ENCODE measurements at regions not wholly inside any gene's neighbourhood (a gene's known extent, or its start where the extent isn't known, plus 50 kb on each side); places are given as distances from the start of the nearest gene placed in this dataset.

DNA sequence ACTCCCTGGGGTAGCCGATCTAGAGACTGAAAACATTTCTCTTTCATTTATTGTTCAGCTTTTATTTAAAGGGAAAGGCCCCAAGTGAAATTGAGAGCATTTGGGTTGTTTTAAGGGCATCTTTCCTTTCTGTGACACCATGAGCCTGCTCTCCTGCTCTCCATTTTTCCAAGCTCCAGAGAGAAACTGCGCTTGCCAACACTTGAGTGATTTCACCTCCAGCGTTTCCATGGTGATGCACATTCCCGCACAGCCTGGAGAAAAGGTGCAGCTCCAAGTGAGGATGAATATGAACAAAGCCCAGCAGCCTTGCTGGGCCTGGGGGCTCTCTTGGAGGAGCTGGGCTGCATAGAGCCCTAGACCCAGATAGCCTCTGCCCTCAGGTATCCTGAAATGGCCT is 159.2 kb upstream of the PPP2R3A start:
- no peak for DNase-seq

DNA sequence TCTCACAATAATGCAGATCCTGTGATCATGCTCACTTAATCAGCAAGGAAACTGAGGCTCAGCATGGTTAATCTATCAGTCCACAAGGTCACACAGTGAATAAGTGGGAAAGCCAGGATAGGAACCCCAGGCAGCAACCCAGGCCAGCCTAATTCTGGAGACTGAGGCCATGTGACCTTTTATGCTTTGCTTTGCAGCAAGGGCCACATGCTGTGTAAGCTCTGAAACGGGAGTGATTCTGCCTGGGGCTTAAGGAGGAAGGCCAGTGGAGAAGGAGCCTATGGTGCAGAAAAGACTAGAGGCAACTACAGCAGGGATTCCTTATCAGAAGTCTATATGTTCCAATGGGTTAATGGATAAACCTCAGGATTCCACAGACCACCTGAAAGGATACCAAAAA is 157.6 kb upstream of the PPP2R3A start:
- no peak for DNase-seq

DNA sequence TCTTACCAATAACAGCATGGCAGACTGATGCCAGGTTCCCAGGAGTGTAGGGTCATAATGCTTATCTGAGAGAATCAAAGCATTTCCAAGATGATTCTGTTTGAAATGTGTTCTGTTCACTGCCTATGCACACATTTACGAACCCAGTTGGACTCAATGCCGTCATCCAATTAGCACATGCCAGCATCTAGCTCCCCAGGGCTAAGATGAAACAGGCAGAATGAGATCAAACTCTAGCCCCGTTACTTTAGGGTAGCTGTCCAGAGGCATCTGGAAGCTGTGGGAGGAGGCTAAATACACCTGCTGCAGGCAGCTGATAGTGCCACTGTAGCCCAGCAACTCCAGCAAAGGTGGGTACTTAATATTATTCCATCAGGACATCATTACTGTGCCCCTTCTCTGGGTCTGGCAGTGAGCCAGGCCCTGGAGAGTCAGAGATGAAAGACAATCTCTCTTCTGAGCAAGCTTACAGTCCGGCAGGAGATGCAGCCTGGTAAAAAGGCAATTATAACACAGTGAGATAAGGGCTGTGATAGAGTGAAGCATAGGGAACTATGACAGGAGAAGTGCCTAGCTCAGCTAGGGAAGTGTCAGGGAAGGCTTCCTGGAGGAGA is 156.4 kb upstream of the PPP2R3A start:
- DNase-seq, result no peak

- no peak for DNase-seq
These were observed 153.9 kb upstream of the PPP2R3A start for GRCh38 chr3:135811651-135812050.

DNA sequence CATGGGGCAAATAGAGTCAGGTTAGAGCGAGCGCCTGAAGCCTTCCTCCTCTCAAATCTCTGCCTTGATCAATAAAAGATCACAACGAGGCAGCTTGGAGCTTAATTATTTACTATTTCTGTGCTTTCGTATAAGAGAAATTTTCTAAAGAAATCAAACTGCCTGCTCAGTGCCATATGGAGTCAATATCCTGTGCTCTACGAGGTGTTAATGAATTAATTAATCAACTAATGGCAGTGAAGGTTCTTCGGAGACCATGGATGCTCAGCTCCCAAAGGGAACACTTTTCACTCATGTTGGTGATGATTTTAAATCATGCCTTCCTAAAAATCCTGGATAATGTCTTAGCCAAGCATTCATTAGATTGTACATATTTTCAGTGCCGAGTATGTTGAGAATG is 153.5 kb upstream of the PPP2R3A start:
- DNase-seq, result no peak

GRCh38 chr3:135834465-135834864 is 131.1 kb upstream of the PPP2R3A start:
- no peak for DNase-seq

- no peak for DNase-seq
These were observed 127.4 kb upstream of the PPP2R3A start for GRCh38 chr3:135837977-135838631.

DNA sequence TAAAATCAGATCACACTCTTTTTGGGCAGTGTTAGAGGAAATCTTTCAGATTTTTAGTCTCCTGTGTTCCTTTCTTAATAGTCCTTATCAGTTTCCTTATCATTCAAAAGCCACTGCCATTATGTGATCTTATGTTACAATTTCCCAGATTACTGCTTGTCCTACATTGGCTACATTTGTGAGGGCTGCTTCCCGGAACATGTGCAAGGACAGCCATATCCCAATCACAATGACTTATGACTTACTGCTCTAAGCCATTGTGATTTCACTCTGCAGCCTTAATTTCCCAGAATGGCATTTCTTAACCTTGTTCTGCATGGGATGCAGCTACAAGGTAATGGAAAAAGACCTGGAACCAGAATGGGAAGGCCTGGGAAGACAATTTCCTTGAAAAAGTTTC is 125.1 kb upstream of the PPP2R3A start:
- no peak for DNase-seq

DNA sequence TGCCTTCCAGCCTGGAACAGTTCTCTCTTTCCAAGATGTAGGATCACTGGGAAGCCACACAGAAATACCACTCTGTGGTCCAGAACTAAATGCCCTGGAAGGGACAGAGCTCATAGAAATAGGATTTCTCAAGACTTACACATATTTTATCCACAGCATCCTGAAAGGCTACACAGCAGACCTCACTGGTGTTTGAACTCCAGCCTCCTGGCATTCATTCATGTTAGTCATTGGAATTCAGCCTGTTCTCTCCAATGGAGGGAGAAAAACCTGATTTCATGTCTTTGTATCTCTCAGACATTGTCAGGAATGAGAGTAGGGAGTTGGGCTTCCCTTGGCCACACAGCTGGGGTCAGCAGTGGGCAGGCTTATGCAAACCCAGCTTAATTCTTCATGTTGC is 121.1 kb upstream of the PPP2R3A start:
- DNase-seq, result no peak

DNA sequence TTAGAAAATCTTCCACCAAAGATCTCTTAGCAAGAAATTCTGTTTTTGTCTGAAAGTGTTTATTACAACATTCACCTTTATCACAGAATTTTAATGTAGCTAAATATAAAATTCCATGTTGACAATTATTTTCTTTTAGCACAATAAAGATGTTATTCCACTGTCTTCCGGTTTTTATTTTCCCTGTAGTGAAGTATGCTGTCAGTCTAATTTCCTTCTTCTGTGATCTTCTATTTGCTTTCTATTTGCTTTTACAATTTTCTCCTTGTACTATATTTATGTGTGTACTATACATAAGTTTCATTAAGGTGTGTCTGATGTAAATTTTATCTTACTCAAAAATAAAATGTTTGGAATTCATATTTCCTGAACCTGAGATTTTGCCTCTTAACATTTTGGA is 117.5 kb upstream of the PPP2R3A start:
- DNase-seq, result no peak

- DNase-seq, result no peak
These were observed 115.7 kb upstream of the PPP2R3A start for GRCh38 chr3:135849827-135850226.

DNA sequence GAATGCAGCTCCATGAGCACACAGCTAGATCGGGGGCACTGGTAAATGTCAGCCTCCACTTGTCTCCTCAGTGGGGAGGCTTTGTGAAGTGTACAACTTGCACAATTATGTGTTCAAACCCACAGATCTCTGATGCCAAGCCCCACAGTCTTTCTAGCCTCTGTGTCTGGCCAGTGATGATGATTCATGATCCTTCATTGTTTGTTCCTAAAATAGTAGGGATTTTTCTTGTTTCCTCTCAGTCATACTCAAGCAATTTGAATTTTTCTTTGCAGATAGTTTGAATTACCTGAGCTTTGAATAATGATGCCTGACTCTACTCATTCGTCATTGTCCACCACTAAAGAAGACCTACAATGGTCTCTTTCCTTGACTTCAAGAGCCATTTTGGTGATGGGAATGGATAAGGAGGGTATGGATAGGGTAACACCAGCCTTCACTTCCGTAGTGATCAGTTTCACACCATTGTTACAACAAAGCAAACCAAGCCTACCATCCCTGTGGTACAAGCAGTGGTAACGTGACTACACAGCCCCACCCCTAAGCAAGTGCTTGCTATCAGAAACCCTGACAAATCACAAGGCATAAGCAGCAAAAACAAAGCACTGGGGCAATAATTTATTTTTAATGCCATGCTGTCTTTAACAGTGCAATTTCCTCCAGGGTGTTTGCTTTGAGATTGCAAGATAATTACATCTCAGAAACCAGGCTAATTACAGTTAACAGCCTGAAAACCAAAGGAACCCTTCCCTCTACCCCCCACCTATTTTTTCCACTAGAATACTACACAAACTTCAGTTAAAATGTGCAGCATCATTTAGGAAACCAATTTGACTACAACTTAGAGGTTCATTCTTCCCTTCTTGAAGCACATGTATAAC is 114.1 kb upstream of the PPP2R3A start:
- no peak for DNase-seq

- DNase-seq, result no peak
These were observed 111.5 kb upstream of the PPP2R3A start for GRCh38 chr3:135853981-135854380.

DNA sequence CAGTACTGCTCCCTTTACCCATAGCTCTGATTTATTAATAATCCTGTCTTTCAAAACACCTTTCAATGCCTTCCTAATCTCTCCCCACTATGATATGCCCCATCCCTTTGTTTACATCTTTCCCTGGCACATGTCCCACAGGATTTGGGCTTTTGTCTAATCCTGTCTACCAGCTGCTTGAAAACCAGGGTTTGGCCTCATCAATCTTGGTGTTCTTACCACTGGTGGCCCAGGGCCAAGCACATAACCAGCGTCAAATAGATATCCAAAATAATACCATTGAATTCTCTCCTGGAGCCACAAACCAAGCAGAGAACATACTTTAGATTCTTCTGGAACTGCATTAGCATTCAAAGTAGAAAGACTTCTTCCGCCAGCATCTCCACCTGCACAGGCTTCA is 104.8 kb upstream of the PPP2R3A start:
- no peak for DNase-seq

GRCh38 chr3:135862361-135862760 is 103.2 kb upstream of the PPP2R3A start:
- DNase-seq, result no peak

- DNase-seq, result no peak
These were observed 101.5 kb upstream of the PPP2R3A start for GRCh38 chr3:135864060-135864459.

- DNase-seq, result no peak
These were observed 100.4 kb upstream of the PPP2R3A start for GRCh38 chr3:135865085-135865484.

DNA sequence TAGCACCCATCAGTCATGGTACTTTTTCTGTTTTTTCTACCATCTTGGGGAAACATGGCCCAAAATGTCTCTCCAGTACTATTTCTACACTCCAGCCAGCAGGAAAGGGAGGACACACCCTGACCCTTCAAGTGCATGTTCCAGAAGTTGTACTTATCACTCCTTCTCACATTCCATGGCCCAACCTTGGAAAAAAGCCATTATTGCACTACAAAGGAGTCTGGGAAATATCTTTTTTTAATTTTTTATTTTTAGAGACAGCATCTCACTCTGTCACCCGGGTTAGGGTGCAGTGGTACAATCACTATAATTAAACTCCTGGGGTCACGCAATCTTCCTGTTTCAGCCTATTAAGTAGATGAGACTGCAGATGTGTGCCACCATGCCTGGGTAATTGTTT is 100.0 kb upstream of the PPP2R3A start:
- no peak for DNase-seq

- DNase-seq, result no peak
These were observed 97.6 kb upstream of the PPP2R3A start for GRCh38 chr3:135867911-135868310.

- DNase-seq, result no peak
These were observed 96.7 kb upstream of the PPP2R3A start for GRCh38 chr3:135868801-135869200.

DNA sequence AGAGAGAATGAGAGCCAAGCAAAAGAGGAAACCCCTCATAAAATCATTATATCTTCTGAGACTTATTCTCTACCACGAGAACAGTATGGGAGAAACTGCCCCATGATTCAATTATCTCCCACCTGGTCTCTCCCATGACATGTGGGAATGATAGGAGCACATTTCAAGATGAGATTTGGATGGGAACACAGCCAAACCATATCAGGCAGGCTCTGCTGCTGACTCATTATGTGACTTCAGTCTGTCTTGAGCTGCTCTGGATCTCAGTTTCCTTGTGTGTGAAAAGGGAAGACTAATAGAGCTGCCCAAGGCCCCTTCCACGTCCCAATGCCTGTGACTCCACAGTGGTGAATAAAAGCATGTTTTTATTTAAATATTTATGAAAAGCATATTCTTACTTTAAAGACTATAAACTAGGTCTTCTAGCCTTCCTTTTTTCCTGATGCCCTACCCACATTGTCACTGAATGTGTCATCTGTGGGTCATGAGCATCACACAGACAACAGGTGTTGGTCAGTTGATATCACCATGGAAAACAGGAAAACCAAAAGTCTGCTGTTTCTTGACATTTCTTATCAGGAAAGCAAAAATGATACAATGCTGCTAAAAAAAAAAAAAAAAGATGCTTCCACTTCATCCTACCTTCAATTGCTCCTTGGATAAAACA is 96.0 kb upstream of the PPP2R3A start:
- DNase-seq, result no peak

DNA sequence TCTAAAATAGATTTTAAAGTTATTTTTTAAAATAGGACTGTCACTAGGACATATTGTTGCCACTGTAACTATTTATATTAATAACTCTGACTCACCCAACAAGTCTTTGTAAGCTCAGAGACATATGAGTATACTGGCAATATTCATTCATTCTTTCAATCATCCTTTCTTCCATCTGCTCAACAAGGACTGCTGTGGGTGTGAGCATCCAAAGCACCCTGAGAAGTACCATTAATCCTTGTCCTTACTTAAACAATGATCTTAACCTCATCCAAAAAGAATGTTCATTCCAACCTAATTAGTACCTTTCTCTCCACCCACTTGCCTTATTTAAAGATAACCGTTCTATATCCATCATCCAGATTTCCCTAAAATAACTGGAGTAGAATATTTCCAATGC is 94.2 kb upstream of the PPP2R3A start:
- DNase-seq, result no peak

DNA sequence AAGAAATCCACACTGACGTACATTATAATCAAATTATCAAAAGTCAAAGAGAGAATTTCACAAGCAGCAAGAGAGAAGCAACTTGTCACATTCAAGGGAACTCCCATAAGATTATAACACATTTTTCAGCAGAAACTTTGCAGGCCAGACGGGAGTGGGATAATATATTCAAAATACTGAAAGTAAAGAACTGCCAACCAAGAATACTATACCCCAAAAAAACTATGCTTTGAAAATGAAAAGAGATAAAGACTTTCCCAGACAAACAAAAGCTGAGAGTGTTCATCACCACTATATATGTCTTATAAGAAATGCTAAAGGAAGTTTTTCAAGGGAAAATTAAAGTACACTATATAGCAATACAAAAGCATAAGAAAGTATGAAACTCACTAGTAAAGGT is 91.5 kb upstream of the PPP2R3A start:
- no peak for DNase-seq

- no peak for DNase-seq
These were observed 87.0 kb upstream of the PPP2R3A start for GRCh38 chr3:135878501-135878900.
